T-helper 1 cell treated with Interleukin-12 subunit alpha and Interleukin-12 subunit beta and Interleukin-4 antibody, amounts not matched to agents 30 ng/mL and 1 ng/mL, for 36 hours (primary cell): ENCODE measurements at regions not wholly inside any gene's neighbourhood (a gene's known extent, or its start where the extent isn't known, plus 50 kb on each side); places are given as distances from the start of the nearest gene placed in this dataset.

ENCODE experiments used
- intact Hi-C: fragments of 100-400 bp; cut with micrococcal nuclease; formaldehyde crosslinking; loops from one replicate; pipeline ENCODE4 v1.15.1; 2024

DNA sequence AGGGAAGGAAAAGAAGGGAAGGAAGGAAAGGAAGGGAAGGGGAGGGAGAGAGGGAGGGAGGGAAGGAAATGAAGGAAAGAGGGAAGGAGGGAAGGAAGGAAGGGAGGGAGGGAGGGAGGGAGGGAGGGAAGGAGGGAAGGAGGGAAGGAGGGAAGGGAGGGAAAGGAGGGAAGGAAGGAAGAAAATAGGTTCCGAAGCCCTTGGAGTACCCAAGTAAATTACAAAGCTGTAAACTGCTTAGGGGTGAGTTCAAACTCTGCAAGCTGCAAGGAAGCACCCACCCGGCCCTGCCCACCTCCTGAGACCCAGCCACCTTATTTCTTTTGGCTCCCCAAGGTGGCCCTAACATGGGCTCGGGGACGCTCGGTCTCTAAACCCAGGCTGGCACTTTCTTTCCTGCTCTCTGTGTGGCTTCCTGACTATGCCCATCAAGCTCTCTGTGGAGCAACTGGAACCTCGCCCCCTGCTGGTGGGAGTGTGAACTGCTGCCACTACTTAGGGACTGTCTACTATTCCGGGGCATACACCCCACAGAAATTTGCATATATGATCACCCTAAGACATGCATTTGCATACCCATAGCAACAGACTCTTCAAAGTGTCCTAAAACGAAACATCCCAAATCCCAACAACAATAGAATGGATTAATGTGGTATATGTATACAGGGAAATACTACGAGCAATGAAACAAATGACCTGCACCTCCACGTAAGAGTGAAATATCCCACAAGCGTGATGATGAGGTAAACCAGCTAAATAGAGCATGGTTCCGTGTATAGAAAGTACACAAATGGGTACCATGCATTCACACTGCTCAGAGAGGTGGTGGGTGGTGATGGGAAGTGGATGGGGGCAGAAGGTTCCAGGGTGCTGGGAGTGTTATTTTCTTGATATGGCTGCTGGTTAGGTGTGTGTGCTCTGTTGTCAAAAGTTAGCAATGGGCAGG lies 151.7 kb upstream of the TBL1X start:
- intact Hi-C loops = loop anchor here (1.0 to 10.0 kb wide), 3 partner anchors 148 to 396 kb away; no protein-coding TSS in a partner anchor

DNA sequence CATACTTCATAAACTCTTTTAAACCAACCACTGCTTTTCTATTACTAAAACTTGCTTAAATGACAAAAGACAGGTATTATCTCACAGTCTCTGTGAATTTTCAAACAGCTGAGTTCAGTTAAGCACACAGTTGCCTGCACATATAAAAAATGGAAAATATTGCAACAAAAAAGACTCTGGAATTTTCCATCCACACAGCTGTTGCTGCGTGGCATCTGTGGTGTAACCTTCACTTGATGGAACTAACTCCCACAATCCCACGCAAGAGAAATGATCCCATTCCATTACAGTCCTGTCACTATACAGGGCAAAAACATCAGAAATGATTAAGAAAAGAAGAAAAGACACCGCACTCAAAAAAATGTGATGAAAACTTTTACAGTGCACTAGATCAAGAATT lies 149.8 kb upstream of the TBL1X start:
- intact Hi-C loops = loop anchor here (10.0 kb wide), 1 partner anchor 150 kb away; no protein-coding TSS in a partner anchor

GRCh38 chrX:9316096-9316495 lies 148.8 kb upstream of the TBL1X start:
- intact Hi-C loops = loop anchor here (10.0 kb wide), 1 partner anchor 151 kb away; no protein-coding TSS in a partner anchor

DNA sequence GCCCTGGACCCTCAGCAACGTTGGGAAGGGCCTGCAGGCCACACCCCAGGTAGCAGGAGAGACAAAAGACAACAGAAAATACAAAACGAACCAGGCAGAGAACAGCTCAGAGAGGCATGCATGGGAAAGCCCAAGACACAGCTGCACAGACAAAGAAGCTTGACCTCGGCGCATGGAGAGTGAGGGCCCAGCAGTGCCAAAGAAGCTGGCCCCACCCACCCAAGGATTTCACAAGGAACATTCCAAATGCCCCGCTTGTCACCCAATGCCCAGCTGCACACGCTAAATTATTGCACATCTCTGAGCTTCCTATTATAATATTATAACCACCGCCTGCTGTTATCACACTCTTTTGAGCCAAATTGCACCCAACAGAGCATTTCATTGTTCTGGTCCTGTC lies 147.7 kb upstream of the TBL1X start:
- intact Hi-C loops = loop anchor here (10.0 kb wide), 1 partner anchor 152 kb away; no protein-coding TSS in a partner anchor

- intact Hi-C loops = loop anchor here (1.0 to 10.0 kb wide), 5 partner anchors 18 to 153 kb away; no protein-coding TSS in a partner anchor
These were observed 146.6 kb upstream of the TBL1X start for GRCh38 chrX:9318213-9318612.

GRCh38 chrX:9318766-9319165 lies 146.1 kb upstream of the TBL1X start:
- intact Hi-C loops = loop anchor here (1.0 to 10.0 kb wide), 5 partner anchors 18 to 154 kb away; no protein-coding TSS in a partner anchor

DNA sequence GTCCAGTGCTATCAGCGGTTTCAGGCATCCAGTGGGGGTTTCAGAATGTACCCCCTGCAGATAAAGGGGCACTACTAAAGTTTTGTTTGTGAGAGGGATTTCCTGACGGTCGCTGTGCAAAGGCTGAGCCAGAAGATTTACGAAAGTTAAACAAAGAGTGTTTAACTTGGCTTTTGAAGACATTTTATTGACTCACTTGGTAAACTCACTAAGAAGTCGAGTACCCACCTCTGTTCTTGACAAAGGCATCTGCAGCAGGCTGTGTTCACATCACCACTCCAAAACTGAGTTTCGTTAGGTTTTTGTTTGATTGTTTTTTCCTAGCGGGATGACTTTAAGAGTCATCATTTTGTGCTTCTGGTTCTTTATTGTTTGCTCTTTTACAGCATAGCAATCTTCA lies 143.9 kb upstream of the TBL1X start:
- intact Hi-C loops = no loop called here

DNA sequence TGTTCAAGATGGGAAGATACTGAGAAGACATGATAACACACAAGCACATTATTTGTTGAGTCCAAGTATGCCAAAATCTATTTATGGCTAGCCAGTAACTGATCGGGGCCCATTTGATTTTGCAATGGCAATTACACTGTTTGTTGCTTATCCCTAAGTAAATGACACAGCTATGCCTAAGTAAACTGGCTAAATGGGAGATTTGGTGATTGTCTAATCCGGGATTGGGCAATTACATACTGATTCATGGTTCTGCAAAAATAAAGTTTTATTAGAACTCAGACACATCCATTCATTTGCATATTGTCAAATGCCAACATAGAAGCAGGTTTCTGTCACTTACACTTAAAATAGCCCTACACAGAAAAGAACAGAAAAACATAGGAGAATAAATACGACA lies 140.2 kb upstream of the TBL1X start:
- intact Hi-C loops = no loop called here

- intact Hi-C loops = no loop called here
These were observed 138.5 kb upstream of the TBL1X start for GRCh38 chrX:9326369-9326768.

GRCh38 chrX:9327086-9327746 lies 137.6 kb upstream of the TBL1X start:
- intact Hi-C loops = no loop called here

- intact Hi-C loops = no loop called here
These were observed 137.1 kb upstream of the TBL1X start for GRCh38 chrX:9327747-9328145.

GRCh38 chrX:9329056-9329455 lies 135.8 kb upstream of the TBL1X start:
- intact Hi-C loops = no loop called here

DNA sequence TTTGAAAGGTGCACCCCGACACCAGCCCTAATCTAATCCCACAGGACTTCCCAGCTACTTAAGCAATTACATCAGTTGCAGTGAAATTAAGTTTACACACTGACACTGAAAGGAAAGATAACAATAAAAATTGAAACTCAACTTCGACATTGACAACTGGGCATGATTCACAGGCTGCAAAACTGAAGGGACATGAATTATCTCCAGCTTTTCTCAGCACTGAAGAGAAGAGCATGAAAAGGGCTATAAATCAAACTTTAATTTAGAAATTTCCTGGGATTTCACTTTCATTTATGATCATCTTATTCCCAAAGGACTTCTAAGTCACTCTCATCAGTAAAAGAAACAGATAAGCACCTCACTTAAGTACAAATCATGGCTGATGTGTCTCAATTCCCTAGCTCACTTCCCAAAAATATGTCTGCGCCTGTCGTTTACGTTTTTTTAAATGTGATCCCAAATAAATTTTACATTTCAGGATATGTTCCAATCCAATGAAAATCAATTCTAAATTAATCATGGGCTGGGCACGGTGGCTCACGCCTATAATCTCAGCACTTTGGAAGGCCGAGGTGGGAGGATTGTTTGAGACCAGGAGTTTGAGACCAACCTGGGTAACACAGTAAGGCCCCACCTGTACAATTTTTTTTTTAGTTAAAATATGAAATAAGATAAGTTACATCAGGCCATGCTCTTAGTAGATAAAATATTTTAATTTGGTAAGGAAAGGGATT lies 134.4 kb upstream of the TBL1X start:
- intact Hi-C loops = no loop called here

- intact Hi-C loops = no loop called here
These were observed 130.8 kb upstream of the TBL1X start for GRCh38 chrX:9333873-9334560.

DNA sequence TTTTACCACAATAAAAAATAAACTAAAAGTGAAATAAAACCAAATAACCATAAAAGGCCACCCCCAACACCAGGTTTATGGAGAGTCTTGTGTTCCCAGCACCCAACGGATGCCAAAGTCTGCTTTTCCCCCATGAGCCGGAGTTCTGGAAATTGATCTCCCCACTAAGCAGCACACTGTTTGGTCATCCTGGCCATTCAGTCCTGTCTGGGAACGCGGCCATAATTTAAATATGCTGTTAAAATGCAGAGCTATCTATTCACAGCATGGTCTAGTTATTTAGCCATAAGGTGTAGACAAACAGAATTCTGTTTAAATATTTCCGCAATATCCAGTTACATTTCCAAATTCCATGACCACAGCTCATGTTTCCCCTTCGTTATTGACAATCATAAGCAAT lies 129.6 kb upstream of the TBL1X start:
- intact Hi-C loops = no loop called here

- intact Hi-C loops = loop anchor here (1.0 to 2.0 kb wide), 2 partner anchors 16 to 18 kb away; no protein-coding TSS in a partner anchor
These were observed 128.4 kb upstream of the TBL1X start for GRCh38 chrX:9336456-9336855.

GRCh38 chrX:9337046-9337445 lies 127.8 kb upstream of the TBL1X start:
- intact Hi-C loops = loop anchor here (2.0 kb wide), 1 partner anchor 16 kb away; no protein-coding TSS in a partner anchor

DNA sequence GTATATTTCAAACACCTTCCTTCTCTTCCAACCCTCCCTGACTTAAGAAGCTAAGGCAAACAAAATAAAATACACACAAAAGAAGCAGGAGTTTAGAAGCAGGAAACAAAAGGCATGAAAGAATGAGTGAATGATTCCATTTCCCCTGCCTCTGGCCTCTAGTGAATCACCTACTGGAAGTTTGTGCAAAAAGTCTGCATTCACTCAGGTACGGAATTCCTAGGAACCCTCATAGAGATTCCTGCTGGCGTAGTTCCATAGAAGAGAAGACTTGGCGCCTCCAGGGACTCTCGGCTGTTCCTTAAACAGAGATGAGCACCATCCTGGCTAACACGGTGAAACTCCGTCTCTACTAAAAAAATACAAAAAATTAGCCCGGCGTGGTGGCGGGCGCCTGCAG lies 125.9 kb upstream of the TBL1X start:
- intact Hi-C loops = no loop called here

DNA sequence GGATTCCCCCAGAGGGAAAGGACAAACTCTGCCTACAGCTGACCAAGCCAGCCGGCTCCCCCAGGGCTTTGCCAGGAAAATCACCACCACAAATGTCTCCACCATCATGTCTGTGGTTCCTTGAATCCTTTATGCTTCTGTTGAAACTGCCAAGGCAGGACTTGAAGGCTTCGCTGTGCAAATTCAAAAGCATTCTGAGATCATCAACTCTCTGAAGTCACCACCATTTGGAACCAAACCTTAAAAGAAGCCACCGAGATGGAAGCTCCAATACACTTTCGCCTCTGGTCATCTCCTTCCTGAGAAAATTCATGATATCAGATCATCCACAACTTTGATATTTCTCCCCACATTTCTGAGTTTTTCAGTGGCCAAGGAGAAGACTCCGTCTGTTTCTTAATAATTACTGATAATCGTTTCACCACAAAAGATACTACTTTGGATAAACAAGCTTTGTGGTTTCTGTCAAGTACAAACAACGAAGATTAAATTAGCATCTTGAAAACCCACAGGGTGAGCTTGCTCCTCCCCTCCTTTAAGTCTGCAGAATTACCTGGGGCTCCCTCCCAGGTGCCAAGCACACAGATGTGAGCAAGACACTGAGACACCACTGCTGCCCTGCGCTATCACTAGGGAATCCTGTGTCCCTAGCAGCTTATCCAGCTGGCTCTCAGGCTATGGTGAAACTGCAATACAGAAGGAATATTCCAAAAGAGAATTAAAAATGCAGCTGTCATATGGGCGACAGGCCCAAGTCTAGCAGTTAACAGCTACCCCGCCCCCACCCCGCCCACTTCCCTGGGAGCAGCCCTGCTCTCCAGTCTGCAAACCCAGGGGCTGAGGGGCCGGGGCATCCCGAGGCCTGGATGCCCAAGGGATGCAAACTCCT lies 125.0 kb upstream of the TBL1X start:
- intact Hi-C loops = loop anchor here (10.0 kb wide), 1 partner anchor 775 kb away; no protein-coding TSS in a partner anchor
